Parathyroid adenoma (tissue), 2 donors: ENCODE measurements at regions not wholly inside any gene's neighbourhood (a gene's known extent, or its start where the extent isn't known, plus 50 kb on each side); places are given as distances from the start of the nearest gene placed in this dataset.
A peak's percentile ranks its signal among the peaks of the same experiment; 100 is the strongest.
"Not testable (repeated sequence)": the region's sequence is repeated elsewhere in the genome, so short reads cannot be mapped to it uniquely, and the experiment has no call there.

Experiments used
- H2AFZ ChIP-seq: fragments of 300-600 bp; sonication (generic); one replicate; pipeline ENCODE4 v1.7.0; 2017; ENCODE audit warnings: antibody characterized with exemption, mild to moderate bottlenecking
- H3K27ac ChIP-seq: fragments of 300-600 bp; sonication (generic); one replicate; pipeline ENCODE4 v1.7.0; 2017
- H3K27me3 ChIP-seq: fragments of 300-600 bp; sonication (generic); one replicate; pipeline ENCODE4 v1.7.0; 2017; ENCODE audit warnings: low read length; ENCODE audit not compliant: control insufficient read depth, insufficient read depth
- H3K36me3 ChIP-seq: fragments of 300-600 bp; sonication (generic); one replicate; pipeline ENCODE4 v1.7.0; 2017; ENCODE audit warnings: low read length; ENCODE audit not compliant: control insufficient read depth, insufficient read depth
- H3K4me1 ChIP-seq: fragments of 300-600 bp; sonication (generic); one replicate; pipeline ENCODE4 v1.7.0; 2017; ENCODE audit warnings: control low read depth
- H3K4me2 ChIP-seq: fragments of 300-600 bp; sonication (generic); one replicate; pipeline ENCODE4 v1.7.0; 2017; ENCODE audit warnings: low read length
- H3K4me3 ChIP-seq: fragments of 300-600 bp; sonication (generic); one replicate; pipeline ENCODE4 v1.7.0; 2017; ENCODE audit warnings: low read depth, low read length
- H3K79me2 ChIP-seq: fragments of 300-600 bp; sonication (generic); one replicate; pipeline ENCODE4 v1.7.0; 2017; ENCODE audit warnings: control low read depth
- H3K9ac ChIP-seq: fragments of 300-600 bp; sonication (generic); one replicate; pipeline ENCODE4 v1.7.0; 2017; ENCODE audit warnings: mild to moderate bottlenecking
- H3K9me3 ChIP-seq: fragments of 300-600 bp; sonication (generic); one replicate; pipeline ENCODE4 v1.7.0; 2017; ENCODE audit warnings: low read length; ENCODE audit not compliant: control insufficient read depth
- CTCF ChIP-seq: fragments of 300-600 bp; sonication (generic); IDR thresholded peaks from one replicate; pipeline ENCODE4 v1.7.0; 2017; ENCODE audit warnings: antibody characterized with exemption, mild to moderate bottlenecking
- donor health status: primary hyperparathyroidism.

DNA sequence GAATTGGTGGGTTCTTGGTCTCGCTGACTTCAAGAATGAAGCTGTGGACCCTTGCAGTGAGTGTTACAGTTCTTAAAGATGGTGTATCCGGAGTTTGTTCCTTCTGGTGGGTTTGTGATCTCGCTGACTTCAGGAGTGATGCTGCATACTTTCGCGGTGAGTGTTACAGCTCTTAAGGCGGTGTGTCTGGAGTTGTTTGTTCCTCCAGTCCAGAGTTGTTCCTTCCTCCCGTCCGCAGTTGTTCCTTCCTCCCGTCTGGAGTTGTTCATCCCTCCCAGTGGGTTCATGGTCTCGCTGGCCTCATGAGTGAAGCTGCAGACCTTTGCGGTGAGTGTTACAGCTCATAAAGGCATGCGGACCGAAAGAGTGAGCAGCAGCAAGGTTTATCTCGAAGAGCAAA lies 159.6 kb upstream of the ADAMTSL1 start:
- Histone ChIP-seq H3K4me2 (no peak overlapping the region), H3K9ac (no peak overlapping the region), H3K9me3 (no peaks in the 10 kb centered on the region), H3K36me3 (no peaks in the 10 kb centered on the region), H3K79me2 (no peaks in the 10 kb centered on the region), H3K27ac (no peak overlapping the region), H3K4me3 (no peak overlapping the region), H3K4me1 (no peaks in the 10 kb centered on the region), H3K27me3 (no peaks in the 10 kb centered on the region), H2AFZ (no peak overlapping the region)
- no peak for TF ChIP-seq CTCF

DNA sequence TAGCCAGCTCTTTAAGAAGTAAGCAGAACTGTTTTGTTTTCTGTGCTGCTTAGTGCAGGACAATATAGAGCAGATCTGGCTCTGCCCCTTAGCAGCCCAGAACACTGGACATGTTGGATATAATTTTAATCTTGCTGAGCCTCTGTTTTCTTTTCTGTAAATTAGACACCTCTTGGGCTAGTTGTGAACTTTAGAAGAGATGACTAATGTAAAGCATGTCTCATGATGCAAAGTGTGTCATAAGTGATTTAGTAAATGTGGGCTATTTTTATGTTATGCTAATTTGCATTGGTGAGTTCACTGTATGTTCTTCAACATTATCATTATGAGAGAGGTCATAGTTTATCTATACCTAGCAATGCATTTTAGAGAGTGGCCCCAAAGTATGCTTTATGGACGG lies 156.1 kb upstream of the ADAMTSL1 start:
- Histone ChIP-seq H3K9ac (no peak overlapping the region), H3K4me2 (no peak overlapping the region), H2AFZ (no peak overlapping the region), H3K27me3 (no peaks in the 10 kb centered on the region), H3K4me1 (no peaks in the 10 kb centered on the region), H3K79me2 (no peaks in the 10 kb centered on the region), H3K9me3 (no peaks in the 10 kb centered on the region), H3K27ac (no peak overlapping the region), H3K4me3 (no peak overlapping the region), H3K36me3 (no peaks in the 10 kb centered on the region)
- TF ChIP-seq CTCF: no peak

DNA sequence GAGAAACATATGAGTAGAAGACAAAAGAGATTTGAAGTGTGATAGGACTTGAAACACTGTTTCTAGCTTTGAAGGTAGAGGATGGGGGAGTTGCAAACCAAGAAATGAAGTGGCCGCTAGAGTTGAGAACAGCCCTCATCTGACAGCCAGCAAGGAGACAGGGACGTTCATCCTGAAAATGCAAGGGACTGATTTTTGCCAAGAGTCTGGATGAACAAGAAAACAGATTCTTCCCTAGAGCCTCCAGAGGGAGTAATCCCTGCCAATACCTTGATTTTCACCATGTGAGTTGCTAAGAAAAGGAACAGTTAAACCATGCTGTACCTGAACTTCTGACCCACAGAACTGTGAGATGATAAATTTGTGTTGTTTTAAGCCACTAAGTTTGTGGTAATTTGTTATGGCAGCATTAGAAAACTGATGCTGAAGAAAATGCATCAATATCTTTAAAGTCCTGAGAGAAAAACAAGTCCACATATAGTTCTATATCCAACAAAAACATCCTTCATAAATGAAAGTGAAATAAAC lies 154.0 kb upstream of the ADAMTSL1 start:
- Histone ChIP-seq H3K36me3 (no peaks in the 10 kb centered on the region), H3K4me2 (peak overlapping the region; percentile 15), H3K9me3 (no peaks in the 10 kb centered on the region), H3K27ac (peak overlapping the region; percentile 70), H2AFZ (no peak overlapping the region), H3K4me1 (no peaks in the 10 kb centered on the region), H3K9ac (no peak overlapping the region), H3K79me2 (no peaks in the 10 kb centered on the region), H3K27me3 (no peaks in the 10 kb centered on the region), H3K4me3 (no peak overlapping the region)
- no peak for TF ChIP-seq CTCF

- Histone ChIP-seq H3K27me3 (no peaks in the 10 kb centered on the region), H3K79me2 (no peaks in the 10 kb centered on the region), H3K27ac (no peak overlapping the region), H3K9me3 (no peaks in the 10 kb centered on the region), H3K4me1 (peaks cover 8% of the 10 kb centered on the region), H3K4me2 (no peak overlapping the region), H3K9ac (no peak overlapping the region), H3K4me3 (no peak overlapping the region), H2AFZ (no peak overlapping the region), H3K36me3 (no peaks in the 10 kb centered on the region)
- no peak for TF ChIP-seq CTCF
These were observed 148.8 kb upstream of the ADAMTSL1 start for GRCh38 chr9:18324928-18325745.

DNA sequence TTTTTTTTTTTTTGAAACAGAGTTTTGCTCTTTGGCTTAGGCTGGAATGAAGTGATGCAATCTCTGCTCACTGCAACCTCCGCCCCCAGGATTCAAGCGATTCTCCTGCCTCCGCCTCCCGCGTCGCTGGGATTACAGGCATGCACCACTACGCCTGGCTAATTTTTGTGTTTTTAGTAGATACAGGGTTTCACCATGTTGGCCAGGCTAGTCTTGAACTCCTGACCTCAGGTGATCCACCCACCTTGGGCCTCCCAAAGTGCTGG lies 148.3 kb upstream of the ADAMTSL1 start:
- not testable (repeated sequence) for H3K27me3 ChIP-seq, H3K27ac ChIP-seq, H3K79me2 ChIP-seq, H3K4me3 ChIP-seq, H3K9ac ChIP-seq, H3K9me3 ChIP-seq, H3K36me3 ChIP-seq, H3K4me1 ChIP-seq, H3K4me2 ChIP-seq, H2AFZ ChIP-seq
